ENCODE measurements at regions not wholly inside any gene's neighbourhood (a gene's known extent, or its start where the extent isn't known, plus 50 kb on each side); places are given as distances from the start of the nearest gene placed in this dataset.

DNA sequence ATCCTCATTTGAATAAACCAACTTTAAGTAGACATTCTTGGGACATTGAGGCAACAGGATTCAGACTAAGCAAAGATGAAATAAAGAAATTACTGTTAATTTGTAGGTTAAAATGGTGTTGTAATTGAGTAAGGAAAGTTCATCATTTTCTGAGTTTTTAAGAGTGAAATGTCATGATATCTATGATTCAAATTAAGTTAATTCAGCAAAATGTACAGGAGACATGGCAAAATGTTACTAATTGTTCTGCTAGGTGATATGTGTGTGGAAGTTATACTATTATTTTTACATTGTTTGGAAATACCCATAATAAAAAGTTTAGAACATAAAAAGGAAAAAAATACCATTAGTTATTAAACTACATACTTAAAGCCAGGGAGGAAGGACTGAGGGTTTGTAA, 55.0 kb upstream of the EGLN3 start (continued):
- no peak for TF ChIP-seq FOXP4 (CRISPR knock-in tag; IDR thresholded peaks at IDR 0.05)
- TF ChIP-seq ZNF671 (CRISPR knock-in tag; IDR thresholded peaks at IDR 0.05), result no peak
- no peak for TF ChIP-seq FOXK1 (CRISPR knock-in tag; IDR thresholded peaks at IDR 0.05)
- TF ChIP-seq, protein P1, sequence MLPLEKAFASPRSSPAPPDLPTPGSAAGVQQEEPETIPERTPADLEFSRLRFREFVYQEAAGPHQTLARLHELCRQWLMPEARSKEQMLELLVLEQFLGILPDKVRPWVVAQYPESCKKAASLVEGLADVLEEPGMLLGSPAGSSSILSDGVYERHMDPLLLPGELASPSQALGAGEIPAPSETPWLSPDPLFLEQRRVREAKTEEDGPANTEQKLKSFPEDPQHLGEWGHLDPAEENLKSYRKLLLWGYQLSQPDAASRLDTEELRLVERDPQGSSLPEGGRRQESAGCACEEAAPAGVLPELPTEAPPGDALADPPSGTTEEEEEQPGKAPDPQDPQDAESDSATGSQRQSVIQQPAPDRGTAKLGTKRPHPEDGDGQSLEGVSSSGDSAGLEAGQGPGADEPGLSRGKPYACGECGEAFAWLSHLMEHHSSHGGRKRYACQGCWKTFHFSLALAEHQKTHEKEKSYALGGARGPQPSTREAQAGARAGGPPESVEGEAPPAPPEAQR (CRISPR knock-in tag; IDR thresholded peaks at IDR 0.05), result no peak
- TF ChIP-seq MXD4 (CRISPR knock-in tag; IDR thresholded peaks at IDR 0.05; ENCODE audit: borderline replicate concordance), result no peak
- TF ChIP-seq ELF4 (CRISPR knock-in tag; IDR thresholded peaks at IDR 0.05; ENCODE audit: low read depth), result no peak
- no peak for TF ChIP-seq EMX1 (CRISPR knock-in tag; IDR thresholded peaks at IDR 0.05)

DNA sequence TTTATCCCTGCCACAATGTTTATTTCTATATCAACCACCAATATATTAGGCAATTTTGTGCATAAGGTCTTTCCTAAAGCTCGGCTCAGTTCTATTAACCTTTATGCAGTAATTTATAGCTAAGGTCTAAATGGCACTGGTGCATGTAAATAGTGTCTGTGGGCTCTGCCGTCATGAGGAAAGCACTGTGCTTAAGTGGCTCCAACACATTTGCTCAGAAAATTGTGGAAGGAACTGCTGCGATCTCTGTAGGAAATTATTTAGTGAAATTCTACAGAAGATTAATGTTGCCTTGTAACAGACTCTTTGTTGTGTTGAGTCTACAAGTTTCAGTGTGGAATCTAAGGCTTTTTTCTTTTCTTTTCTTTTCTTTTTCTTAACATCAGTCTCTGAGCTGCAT, 54.0 kb upstream of the EGLN3 start:
- H3K4me3 Mint-ChIP-seq, result no peak overlapping the region
- no peak overlapping the region for H3K27ac Mint-ChIP-seq
- DNase-seq (ENCODE audit: low spot score), result no peak
- 0 out of 2 replicates have a peak, but pooled peaks cover 5% of the 10 kb centered on the region for H3K9me3 Mint-ChIP-seq
- no peaks in the 10 kb centered on the region for H3K4me1 Mint-ChIP-seq
- CTCF ChIA-PET, result no interaction called here
- H3K36me3 Mint-ChIP-seq, result no peaks in the 10 kb centered on the region
- no peaks in the 10 kb centered on the region; the same call in 1 of the 2 replicates for H3K27me3 Mint-ChIP-seq (ENCODE audit: low read depth)
- POLR2A ChIA-PET, result no interaction called here
- no peak for ATAC-seq
- no peak for TF ChIP-seq CTCF (IDR thresholded peaks at IDR 0.05)
- TF ChIP-seq FOXK1 (CRISPR knock-in tag; IDR thresholded peaks at IDR 0.05), result no peak
- TF ChIP-seq E2F1 (CRISPR knock-in tag; IDR thresholded peaks at IDR 0.05), result no peak
- no peak for TF ChIP-seq ZNF138 (CRISPR knock-in tag; conservative IDR thresholded peaks at IDR 0.05)
- no peak for TF ChIP-seq HMGXB4 (CRISPR knock-in tag; IDR thresholded peaks at IDR 0.05)
- no peak for TF ChIP-seq ZBTB21 (CRISPR knock-in tag; IDR thresholded peaks at IDR 0.05; ENCODE audit: borderline replicate concordance)
- TF ChIP-seq NR2C2 (CRISPR knock-in tag; IDR thresholded peaks at IDR 0.05), result no peak
- TF ChIP-seq KAT7 (CRISPR knock-in tag; IDR thresholded peaks at IDR 0.05; ENCODE audit: borderline replicate concordance), result no peak

DNA sequence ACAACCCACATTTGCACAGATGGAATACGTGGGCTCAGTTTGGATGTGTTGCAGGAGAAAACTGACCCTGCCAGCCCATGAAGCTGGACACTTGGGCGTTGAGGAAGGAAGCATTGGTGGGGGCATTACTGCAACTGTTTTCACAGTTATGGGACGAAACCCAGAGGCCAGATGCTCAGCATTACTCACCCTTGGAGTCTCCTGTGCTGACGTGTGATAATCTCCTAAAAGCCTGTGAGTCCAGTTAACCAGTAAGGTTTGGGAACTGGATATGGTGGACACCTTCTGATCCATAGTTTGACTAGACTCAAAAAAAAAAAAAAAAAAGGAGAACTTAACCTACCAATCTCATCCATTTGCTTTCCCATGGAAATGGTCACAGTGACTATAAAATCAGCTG, 52.8 kb upstream of the EGLN3 start:
- no peak overlapping the region for H3K4me3 Mint-ChIP-seq
- TF ChIP-seq MYBL2 (CRISPR knock-in tag; IDR thresholded peaks at IDR 0.05) (no peak), ETV6 (CRISPR knock-in tag; IDR thresholded peaks at IDR 0.05) (no peak), ZNF532 (CRISPR knock-in tag; IDR thresholded peaks at IDR 0.05; ENCODE audit: borderline replicate concordance) (no peak), NR1H2 (CRISPR knock-in tag; IDR thresholded peaks at IDR 0.05) (no peak)
- DNase-seq (ENCODE audit: low spot score), result no peak
- ChIA-PET POLR2A (no interaction called here), CTCF (interaction anchor here (2.4 kb wide), 1 partner anchor 155 kb away, joined by 15 read pairs; no protein-coding TSS in a partner anchor)
- H3K36me3 Mint-ChIP-seq, result no peaks in the 10 kb centered on the region
- no peaks in the 10 kb centered on the region; the same call in 1 of the 2 replicates for H3K27me3 Mint-ChIP-seq (ENCODE audit: low read depth)
- no peaks in the 10 kb centered on the region for H3K4me1 Mint-ChIP-seq
- no peak for ATAC-seq
- H3K27ac Mint-ChIP-seq, result no peak overlapping the region
- H3K9me3 Mint-ChIP-seq, result no peaks in the 10 kb centered on the region
